Left forelimb (tissue), 1 donor: ENCODE measurements at regions not wholly inside any gene's neighbourhood (a gene's known extent, or its start where the extent isn't known, plus 50 kb on each side); places are given as distances from the start of the nearest gene placed in this dataset.
"Not testable (repeated sequence)": the region's sequence is repeated elsewhere in the genome, so short reads cannot be mapped to it uniquely, and the experiment has no call there.

Source experiments
- DNase-seq: peaks from one replicate; pipeline ENCODE4 v3.0.0-alpha.2; 2018; ENCODE audit warnings: low spot score

- DNase-seq: no peak
These were observed 939.0 kb upstream of the FANCL start for GRCh38 chr2:59180111-59180510.

- no peak for DNase-seq
These were observed 936.6 kb upstream of the FANCL start for GRCh38 chr2:59177748-59178147.

GRCh38 chr2:59176737-59177136 is 935.6 kb upstream of the FANCL start:
- no peak for DNase-seq

- DNase-seq: no peak
These were observed 933.6 kb upstream of the FANCL start for GRCh38 chr2:59174536-59175243.

GRCh38 chr2:59173325-59173724 is 932.2 kb upstream of the FANCL start:
- no peak for DNase-seq

- no peak for DNase-seq
These were observed 929.9 kb upstream of the FANCL start for GRCh38 chr2:59171019-59171418.

GRCh38 chr2:59168766-59169165 is 927.6 kb upstream of the FANCL start:
- no peak for DNase-seq

GRCh38 chr2:59167514-59167913 is 926.4 kb upstream of the FANCL start:
- no peak for DNase-seq

- DNase-seq: not testable (repeated sequence)
These were observed 916.8 kb upstream of the FANCL start for GRCh38 chr2:59157908-59158307.

- no peak for DNase-seq
These were observed 910.7 kb upstream of the FANCL start for GRCh38 chr2:59151805-59152204.

GRCh38 chr2:59150217-59150849 is 909.2 kb upstream of the FANCL start:
- no peak for DNase-seq

GRCh38 chr2:59149271-59149670 is 908.1 kb upstream of the FANCL start:
- no peak for DNase-seq

GRCh38 chr2:59112258-59112657 is 871.1 kb upstream of the FANCL start:
- no peak for DNase-seq

GRCh38 chr2:59096973-59097372 is 855.8 kb upstream of the FANCL start:
- no peak for DNase-seq

GRCh38 chr2:59093571-59093970 is 852.4 kb upstream of the FANCL start:
- DNase-seq: no peak

GRCh38 chr2:59084326-59084725 is 843.2 kb upstream of the FANCL start:
- no peak for DNase-seq

GRCh38 chr2:59083075-59083828 is 842.1 kb upstream of the FANCL start:
- DNase-seq: no peak

- no peak for DNase-seq
These were observed 841.5 kb upstream of the FANCL start for GRCh38 chr2:59082657-59083056.

GRCh38 chr2:59080451-59081181 is 839.5 kb upstream of the FANCL start:
- DNase-seq: no peak

- DNase-seq: no peak
These were observed 836.9 kb upstream of the FANCL start for GRCh38 chr2:59077981-59078531.

- no peak for DNase-seq
These were observed 836.1 kb upstream of the FANCL start for GRCh38 chr2:59077026-59077725.
